ENCODE measurements at regions not wholly inside any gene's neighbourhood (a gene's known extent, or its start where the extent isn't known, plus 50 kb on each side); places are given as distances from the start of the nearest gene placed in this dataset.
"Not testable (repeated sequence)": the region's sequence is repeated elsewhere in the genome, so short reads cannot be mapped to it uniquely, and the experiment has no call there.

- no peak overlapping the region for H3K4me3 ChIP-seq (ENCODE audit: low read length)
- H3K4me1 ChIP-seq (ENCODE audit: low read length) = no peaks in the 10 kb centered on the region
- H4K20me1 ChIP-seq (ENCODE audit: insufficient read depth, low read length) = no peaks in the 10 kb centered on the region
- H3K4me2 ChIP-seq (ENCODE audit: low read depth, low read length) = no peak overlapping the region
- no peaks in the 10 kb centered on the region for H3K79me2 ChIP-seq (ENCODE audit: low read length)
- H3F3A ChIP-seq (ENCODE audit: insufficient read depth, low read length) = no peaks in the 10 kb centered on the region
- H3K27me3 ChIP-seq (replicated peaks; ENCODE audit: insufficient read depth, low read length) = no peaks in the 10 kb centered on the region
- TF ChIP-seq EZH2phosphoT487 (IDR thresholded peaks at IDR 0.05; ENCODE audit: low read length) (no peak), EZH2 (optimal IDR thresholded peaks at IDR 0.05; ENCODE audit: low read depth, low read length) (no peak), CTCF (IDR thresholded peaks at IDR 0.05; ENCODE audit: low read length) (no peak)
- no peak overlapping the region for H3K27ac ChIP-seq (ENCODE audit: low read length)
- H3K9ac ChIP-seq (ENCODE audit: low read length) = no peak overlapping the region
- H2AFZ ChIP-seq (ENCODE audit: low read length) = no peak overlapping the region
- no peak for DNase-seq
- H3K9me3 ChIP-seq (replicated peaks; ENCODE audit: insufficient read depth, low read length) = no peaks in the 10 kb centered on the region
- no peaks in the 10 kb centered on the region for H3K9me2 ChIP-seq (replicated peaks; ENCODE audit: insufficient read depth, low read length)
- no peaks in the 10 kb centered on the region for H3K36me3 ChIP-seq (replicated peaks; ENCODE audit: insufficient read depth, low read length)
Measured at GRCh38 chr1:69090170-69090569, 477.6 kb upstream of the LRRC7 start.

GRCh38 chr1:69090752-69091151 lies 477.0 kb upstream of the LRRC7 start:
- Histone ChIP-seq H3F3A (ENCODE audit: insufficient read depth, low read length) (no peaks in the 10 kb centered on the region), H4K20me1 (ENCODE audit: insufficient read depth, low read length) (no peaks in the 10 kb centered on the region), H3K27ac (ENCODE audit: low read length) (no peak overlapping the region), H3K36me3 (replicated peaks; ENCODE audit: insufficient read depth, low read length) (no peaks in the 10 kb centered on the region), H3K4me1 (ENCODE audit: low read length) (no peaks in the 10 kb centered on the region), H3K79me2 (ENCODE audit: low read length) (no peaks in the 10 kb centered on the region), H3K9me3 (replicated peaks; ENCODE audit: insufficient read depth, low read length) (no peaks in the 10 kb centered on the region), H3K27me3 (replicated peaks; ENCODE audit: insufficient read depth, low read length) (no peaks in the 10 kb centered on the region), H3K4me3 (ENCODE audit: low read length) (no peak overlapping the region), H2AFZ (ENCODE audit: low read length) (no peak overlapping the region), H3K9me2 (replicated peaks; ENCODE audit: insufficient read depth, low read length) (no peaks in the 10 kb centered on the region), H3K9ac (ENCODE audit: low read length) (no peak overlapping the region), H3K4me2 (ENCODE audit: low read depth, low read length) (no peak overlapping the region)
- TF ChIP-seq EZH2phosphoT487 (IDR thresholded peaks at IDR 0.05; ENCODE audit: low read length) (no peak), CTCF (IDR thresholded peaks at IDR 0.05; ENCODE audit: low read length) (no peak), EZH2 (optimal IDR thresholded peaks at IDR 0.05; ENCODE audit: low read depth, low read length) (no peak)
- no peak for DNase-seq

- H3K9me3 ChIP-seq (replicated peaks; ENCODE audit: insufficient read depth, low read length); H3F3A ChIP-seq (ENCODE audit: insufficient read depth, low read length); DNase-seq; H2AFZ ChIP-seq (ENCODE audit: low read length); H3K9me2 ChIP-seq (replicated peaks; ENCODE audit: insufficient read depth, low read length); H3K4me2 ChIP-seq (ENCODE audit: low read depth, low read length); H3K27me3 ChIP-seq (replicated peaks; ENCODE audit: insufficient read depth, low read length); H4K20me1 ChIP-seq (ENCODE audit: insufficient read depth, low read length); H3K9ac ChIP-seq (ENCODE audit: low read length); H3K4me3 ChIP-seq (ENCODE audit: low read length); H3K36me3 ChIP-seq (replicated peaks; ENCODE audit: insufficient read depth, low read length); H3K79me2 ChIP-seq (ENCODE audit: low read length); H3K27ac ChIP-seq (ENCODE audit: low read length); H3K4me1 ChIP-seq (ENCODE audit: low read length): not testable (repeated sequence)
Measured at GRCh38 chr1:69102058-69102457, 465.7 kb upstream of the LRRC7 start.

GRCh38 chr1:69103213-69103612 lies 464.5 kb upstream of the LRRC7 start:
- H3K27me3 ChIP-seq (replicated peaks; ENCODE audit: insufficient read depth, low read length) = no peaks in the 10 kb centered on the region
- H3K27ac ChIP-seq (ENCODE audit: low read length) = no peak overlapping the region
- DNase-seq = no peak
- H3K9ac ChIP-seq (ENCODE audit: low read length) = no peak overlapping the region
- H2AFZ ChIP-seq (ENCODE audit: low read length) = no peak overlapping the region
- no peak overlapping the region for H3K4me2 ChIP-seq (ENCODE audit: low read depth, low read length)
- H3K4me3 ChIP-seq (ENCODE audit: low read length) = no peak overlapping the region
- H3K9me3 ChIP-seq (replicated peaks; ENCODE audit: insufficient read depth, low read length) = no peaks in the 10 kb centered on the region
- H3K79me2 ChIP-seq (ENCODE audit: low read length) = no peaks in the 10 kb centered on the region
- H3K4me1 ChIP-seq (ENCODE audit: low read length) = no peaks in the 10 kb centered on the region
- TF ChIP-seq CTCF (IDR thresholded peaks at IDR 0.05; ENCODE audit: low read length) (no peak), EZH2phosphoT487 (IDR thresholded peaks at IDR 0.05; ENCODE audit: low read length) (no peak), EZH2 (optimal IDR thresholded peaks at IDR 0.05; ENCODE audit: low read depth, low read length) (no peak)
- H3F3A ChIP-seq (ENCODE audit: insufficient read depth, low read length) = no peaks in the 10 kb centered on the region
- H3K9me2 ChIP-seq (replicated peaks; ENCODE audit: insufficient read depth, low read length) = no peaks in the 10 kb centered on the region
- no peaks in the 10 kb centered on the region for H3K36me3 ChIP-seq (replicated peaks; ENCODE audit: insufficient read depth, low read length)
- H4K20me1 ChIP-seq (ENCODE audit: insufficient read depth, low read length) = no peaks in the 10 kb centered on the region

All from MM.1S (cell line).